GM18868 (cell line): ENCODE measurements at regions not wholly inside any gene's neighbourhood (a gene's known extent, or its start where the extent isn't known, plus 50 kb on each side); places are given as distances from the start of the nearest gene placed in this dataset.
"Not testable (repeated sequence)": the region's sequence is repeated elsewhere in the genome, so short reads cannot be mapped to it uniquely, and the experiment has no call there.

Experiments
- ATAC-seq: cut with Tn5 transposase; IDR thresholded peaks from one replicate; pipeline ENCODE4 v1.9.1; 2021; ENCODE audit warnings: mild to moderate bottlenecking, moderate library complexity; ENCODE audit not compliant: unreplicated experiment

GRCh38 chr10:94220717-94221116 is 142.0 kb downstream of the NOC3L start:
- ATAC-seq, result no peak

DNA sequence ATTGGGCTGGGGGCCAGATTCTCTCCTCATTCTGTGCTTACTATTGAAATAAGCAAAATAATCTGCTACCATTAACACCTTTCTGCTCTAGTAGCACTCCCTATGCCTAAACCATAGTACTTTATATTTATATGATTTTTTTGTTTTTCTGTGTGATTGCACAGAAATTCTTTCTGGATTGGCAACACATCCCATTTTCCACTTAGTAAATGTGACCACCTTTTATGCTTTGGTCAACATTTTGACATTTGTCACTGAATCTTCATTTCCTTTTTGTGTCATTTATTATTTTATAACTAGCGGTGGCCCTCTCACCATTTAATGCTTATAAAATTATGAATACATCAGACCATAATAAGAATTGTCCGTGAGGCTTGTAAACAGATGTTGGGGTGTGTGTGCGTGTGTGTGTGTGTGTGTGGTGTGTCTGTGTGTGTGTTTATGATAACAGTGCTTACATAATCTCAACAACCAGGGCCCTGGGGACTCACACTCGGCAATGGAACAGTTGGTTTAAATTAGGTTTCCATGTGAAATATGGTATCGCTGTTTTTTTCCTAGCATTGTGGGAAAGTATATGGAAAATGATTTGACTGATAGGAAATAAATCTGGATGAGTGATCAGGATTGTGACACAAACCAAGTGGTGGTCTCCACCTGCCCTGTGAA is 138.9 kb downstream of the NOC3L start:
- no peak for ATAC-seq

GRCh38 chr10:94224656-94225055 is 138.1 kb downstream of the NOC3L start:
- ATAC-seq, result no peak

DNA sequence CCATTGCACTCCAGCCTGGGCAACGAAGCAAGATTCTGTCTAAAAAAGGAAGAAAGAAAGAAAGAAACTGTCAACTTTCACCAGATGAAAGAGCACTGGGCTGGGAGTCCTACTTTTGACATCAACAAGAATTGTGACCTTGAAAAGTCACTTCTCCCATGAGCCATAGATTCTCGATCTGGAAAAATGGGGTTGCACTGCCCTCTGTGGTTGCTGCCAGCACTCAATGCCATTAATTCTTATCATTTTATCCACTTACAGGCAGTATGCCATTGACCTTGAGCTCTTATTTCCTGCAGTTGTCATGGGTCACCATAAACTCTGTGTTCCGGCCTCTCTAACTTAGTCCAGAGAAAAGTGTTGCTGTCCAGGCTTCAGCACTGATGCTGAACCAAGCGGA is 137.2 kb downstream of the NOC3L start:
- ATAC-seq, result no peak

- ATAC-seq, result no peak
Observed at GRCh38 chr10:94230134-94230785, 132.5 kb downstream of the NOC3L start.

GRCh38 chr10:94232711-94233383 is 129.9 kb downstream of the NOC3L start:
- ATAC-seq, result peak; percentile 78

DNA sequence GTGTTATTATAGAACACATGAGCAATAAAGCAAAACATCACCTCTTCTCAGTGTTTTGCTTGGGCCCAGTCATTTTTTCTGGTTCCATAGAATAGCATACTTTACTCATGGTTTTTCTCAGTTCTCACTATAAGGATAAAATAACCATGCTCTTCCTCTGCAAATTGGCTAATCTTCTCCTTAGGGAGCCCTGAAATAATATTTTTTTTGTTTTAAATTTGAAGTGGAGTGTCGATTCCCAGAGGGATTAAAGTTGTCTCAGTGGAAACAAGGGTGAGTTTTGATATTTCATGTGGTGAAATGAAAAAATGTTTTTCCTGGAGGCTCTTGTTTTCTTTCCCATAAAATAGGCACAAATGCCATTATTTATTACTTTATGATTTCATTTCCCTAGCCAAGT is 127.3 kb downstream of the NOC3L start:
- no peak for ATAC-seq

DNA sequence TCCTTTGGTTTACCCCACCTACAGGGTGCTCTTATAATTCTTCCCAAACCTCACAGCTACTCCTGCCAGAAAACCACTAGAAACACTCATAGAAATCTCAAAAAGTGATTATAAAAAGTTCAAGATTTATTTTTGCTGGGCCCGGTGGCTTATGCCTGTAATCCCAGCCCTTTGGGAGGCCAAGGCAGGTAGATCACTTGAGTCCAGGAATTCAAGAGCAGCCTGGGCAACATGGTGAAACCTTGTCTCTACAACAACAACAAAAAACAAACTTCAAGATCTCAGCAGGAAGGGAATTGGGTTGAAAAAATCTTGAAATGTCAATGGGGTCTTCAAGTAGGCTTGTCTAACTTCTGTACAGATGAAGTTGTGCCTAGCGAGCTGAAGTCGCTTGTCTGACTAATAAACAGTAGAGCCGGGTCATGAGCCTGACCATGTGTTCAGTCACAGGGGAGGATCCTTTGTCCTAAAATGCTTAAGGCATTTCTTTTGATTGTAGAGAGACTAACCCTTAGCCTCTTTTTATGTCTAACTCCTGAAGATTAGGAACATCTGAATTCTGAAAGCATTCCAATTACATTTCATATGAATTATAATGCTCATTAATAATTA is 124.6 kb downstream of the NOC3L start:
- ATAC-seq, result no peak

DNA sequence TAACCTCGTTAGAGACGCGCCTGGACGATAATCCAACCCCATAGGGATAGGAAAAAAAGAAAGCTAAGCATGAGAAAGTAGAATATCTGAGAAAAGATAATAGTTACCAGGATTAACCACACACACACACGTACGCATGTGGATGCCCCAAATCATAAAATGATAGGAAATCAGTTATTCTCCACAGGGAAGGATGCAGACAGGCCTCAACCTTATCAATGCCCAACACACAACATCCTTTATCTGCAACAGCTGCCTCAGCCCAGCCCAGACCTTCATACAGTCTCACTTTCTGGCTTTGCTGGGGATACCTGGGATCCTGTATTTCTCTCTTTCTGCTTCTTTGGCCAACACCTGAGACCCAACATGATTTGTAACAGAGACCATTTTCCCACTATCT is 123.0 kb downstream of the NOC3L start:
- ATAC-seq, result no peak

DNA sequence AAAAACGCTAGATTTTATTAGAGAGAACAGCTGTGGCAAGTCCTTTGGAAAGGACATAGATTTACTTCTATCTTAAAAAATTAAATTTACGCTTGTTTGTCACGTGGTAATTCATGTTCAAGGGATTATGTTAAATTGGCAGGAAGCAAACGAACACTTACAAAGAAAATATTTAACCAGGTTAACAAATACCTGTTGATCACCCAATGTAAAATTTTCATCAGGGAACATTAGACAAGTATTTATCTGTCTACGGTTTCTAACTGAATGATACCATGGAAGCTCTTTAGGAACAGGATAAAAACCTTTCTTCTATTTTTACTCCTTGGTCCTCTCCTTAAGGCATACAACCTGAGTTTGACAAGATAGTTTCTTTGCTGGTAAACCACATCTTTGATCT is 122.2 kb downstream of the NOC3L start:
- ATAC-seq, result no peak

DNA sequence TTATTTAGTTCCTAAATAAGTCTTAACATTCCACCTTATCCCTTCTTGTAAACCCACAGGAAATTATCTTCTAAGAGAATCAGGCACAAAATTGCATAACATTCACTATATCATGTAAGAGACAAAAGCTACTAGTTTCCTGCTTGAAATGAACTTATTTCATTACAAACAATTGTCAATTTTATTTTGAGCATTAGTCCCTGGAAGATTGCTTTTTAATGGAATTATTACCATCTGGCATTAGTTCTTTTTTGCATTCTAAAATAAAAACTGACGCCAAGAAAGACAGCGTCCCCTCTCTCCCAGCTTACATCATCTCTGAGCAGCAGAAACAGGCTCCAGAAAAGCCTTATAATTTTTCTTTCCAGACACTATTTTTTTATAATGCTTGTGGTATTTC is 121.8 kb downstream of the NOC3L start:
- ATAC-seq, result no peak

DNA sequence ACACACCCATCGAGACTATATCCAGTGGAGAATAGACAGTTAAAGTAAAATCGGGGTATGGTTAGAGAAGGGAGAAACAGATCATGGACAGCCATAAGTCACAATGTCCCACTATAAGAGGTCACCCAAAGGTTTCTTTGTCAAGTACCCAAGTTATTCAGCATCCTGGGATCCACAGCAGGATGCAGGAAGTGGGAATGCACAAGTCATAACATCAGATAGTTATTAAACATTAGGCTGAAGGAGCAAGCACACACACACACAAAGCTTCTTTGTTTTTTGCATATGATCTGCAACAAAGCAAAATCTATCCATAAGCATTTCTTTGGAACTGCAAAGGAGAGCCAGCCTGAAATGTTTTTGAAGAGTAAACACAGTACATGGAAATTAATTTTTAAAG is 111.6 kb downstream of the NOC3L start:
- no peak for ATAC-seq

GRCh38 chr10:94251568-94251967 is 111.2 kb downstream of the NOC3L start:
- no peak for ATAC-seq

- not testable (repeated sequence) for ATAC-seq
Observed at GRCh38 chr10:94257407-94257806, 105.3 kb downstream of the NOC3L start.

GRCh38 chr10:94260455-94260854 is 102.3 kb downstream of the NOC3L start:
- no peak for ATAC-seq

DNA sequence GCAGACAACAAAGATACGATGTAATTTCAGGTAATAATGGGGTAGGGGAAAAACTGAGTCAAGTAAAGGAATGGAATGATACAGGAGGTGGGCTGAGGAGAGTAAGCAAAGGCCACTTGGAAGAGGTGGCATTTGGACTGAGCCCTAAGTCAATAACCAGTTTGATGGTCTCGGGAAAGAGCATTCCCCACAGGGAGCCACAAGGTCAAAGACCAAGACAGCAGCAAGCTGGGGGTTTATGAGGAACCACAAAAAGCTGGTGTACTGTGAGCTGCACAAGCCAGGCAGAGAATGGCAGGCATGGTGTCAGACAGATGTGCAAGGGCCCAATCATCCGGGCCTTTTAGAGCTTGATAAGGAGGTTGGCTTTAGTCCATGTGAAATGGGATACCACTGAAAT is 98.7 kb downstream of the NOC3L start:
- ATAC-seq, result no peak

- no peak for ATAC-seq
Observed at GRCh38 chr10:94266091-94266490, 96.6 kb downstream of the NOC3L start.

DNA sequence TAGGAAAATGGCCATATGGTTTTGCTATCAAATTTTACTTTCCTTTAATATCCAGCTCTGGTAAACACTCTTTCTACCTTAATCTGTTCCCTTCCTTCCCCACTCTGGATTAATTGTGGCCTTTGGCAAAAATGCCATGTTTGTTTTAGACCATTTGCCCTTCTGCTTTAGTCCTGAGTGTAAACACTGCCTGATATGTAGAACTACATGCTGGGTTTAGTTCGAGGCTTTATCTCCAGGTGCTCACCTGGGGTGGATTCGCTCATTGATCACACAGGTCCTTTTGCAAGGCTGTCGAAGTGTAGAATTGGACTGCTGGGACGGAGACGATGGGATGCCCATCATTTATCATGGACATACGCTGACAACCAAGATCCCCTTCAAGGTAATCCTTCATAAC is 94.1 kb downstream of the NOC3L start:
- no peak for ATAC-seq

- no peak for ATAC-seq
Observed at GRCh38 chr10:94274142-94274787, 88.5 kb downstream of the NOC3L start.

DNA sequence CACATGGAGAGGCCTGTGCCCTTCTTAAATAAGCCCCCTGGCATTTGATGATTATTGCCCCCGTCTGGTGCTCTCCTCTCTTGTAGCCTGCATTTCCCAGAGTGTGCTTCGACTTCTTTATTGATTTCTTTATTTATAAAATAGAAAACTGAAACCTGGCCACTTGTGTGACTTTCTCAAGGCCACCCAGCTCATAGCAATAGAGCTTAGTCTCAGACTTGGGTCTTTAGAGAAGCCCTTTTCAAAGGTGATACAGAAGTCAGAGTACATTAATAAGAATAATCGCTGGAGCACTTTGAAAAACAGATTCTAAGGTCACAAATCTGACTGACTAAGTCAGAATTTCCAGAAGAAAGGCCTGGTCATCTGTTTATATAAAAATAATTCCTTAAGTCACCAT is 86.6 kb downstream of the NOC3L start:
- ATAC-seq, result no peak

GRCh38 chr10:94277450-94277849 is 85.3 kb downstream of the NOC3L start:
- ATAC-seq, result no peak
